Fibroblast of the aortic adventitia (primary cell): ENCODE measurements at regions not wholly inside any gene's neighbourhood (a gene's known extent, or its start where the extent isn't known, plus 50 kb on each side); places are given as distances from the start of the nearest gene placed in this dataset.

ENCODE experiments used
- DNase-seq: peaks from one replicate; pipeline ENCODE4 v3.0.0-alpha.2; 2010; ENCODE audit warnings: low read depth
- H3K4me3 ChIP-seq: 2 replicates; pipeline ENCODE4 v1.5.1; 2011; ENCODE audit warnings: low read depth, mild to moderate bottlenecking, control low read depth, low read length, moderate library complexity
- CTCF ChIP-seq: IDR thresholded peaks from 2 replicates; pipeline ENCODE4 v1.5.1; 2011; ENCODE audit warnings: mild to moderate bottlenecking, low read length, control low read depth, inconsistent platforms; ENCODE audit not compliant: insufficient read depth

DNA sequence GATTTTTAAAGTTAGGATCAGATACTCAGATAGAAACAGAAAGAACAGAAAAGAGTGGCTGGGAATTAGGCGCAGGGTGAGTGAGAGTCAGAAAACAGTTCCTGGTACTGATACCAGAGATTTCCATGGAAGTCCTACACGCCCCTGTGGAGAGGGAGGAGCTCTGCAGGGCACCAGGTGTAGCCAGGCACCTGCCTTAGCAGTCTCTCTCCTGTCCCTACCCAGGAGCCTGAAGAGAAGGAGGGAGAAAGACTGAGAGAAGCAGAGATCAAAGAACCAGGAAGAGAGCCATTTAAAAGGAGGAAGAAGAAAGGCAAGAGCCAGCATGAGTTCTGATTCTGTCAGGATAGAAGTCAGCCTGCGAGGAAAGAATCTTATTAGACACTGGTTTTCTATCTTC lies 65.0 kb downstream of the CBLN1 start:
- TF ChIP-seq CTCF: no peak
- no peak overlapping the region for H3K4me3 ChIP-seq
- no peak for DNase-seq

GRCh38 chr16:49213594-49213993 lies 68.0 kb downstream of the CBLN1 start:
- H3K4me3 ChIP-seq: no peak overlapping the region
- TF ChIP-seq CTCF: no peak

GRCh38 chr16:49204191-49204590 lies 77.4 kb downstream of the CBLN1 start:
- no peak for TF ChIP-seq CTCF
- no peak overlapping the region for H3K4me3 ChIP-seq
- no peak for DNase-seq

More at GRCh38 chr16:49213594-49213993, 68.0 kb downstream of the CBLN1 start:
- no peak for DNase-seq

DNA sequence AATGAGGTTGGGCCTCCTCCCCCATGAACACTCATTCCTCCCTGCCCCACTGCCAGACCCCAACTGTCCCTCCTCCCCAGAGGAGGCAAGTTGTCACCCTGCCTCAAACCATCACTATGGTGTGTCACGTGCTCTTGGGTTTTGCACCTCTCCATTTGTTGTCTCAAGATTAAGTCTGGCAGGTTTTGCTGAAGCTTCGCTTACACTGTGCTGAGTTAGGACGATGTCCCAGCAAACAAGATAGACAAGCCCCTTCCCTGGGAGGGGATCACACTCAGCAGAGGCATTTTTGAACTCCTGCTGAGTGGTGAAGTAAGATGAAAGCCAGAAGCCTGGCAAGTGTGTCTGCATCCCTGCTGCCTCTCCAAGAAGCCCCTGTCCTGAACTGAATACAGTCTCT lies 78.3 kb downstream of the CBLN1 start:
- H3K4me3 ChIP-seq: no peak overlapping the region
- no peak for TF ChIP-seq CTCF
- no peak for DNase-seq

DNA sequence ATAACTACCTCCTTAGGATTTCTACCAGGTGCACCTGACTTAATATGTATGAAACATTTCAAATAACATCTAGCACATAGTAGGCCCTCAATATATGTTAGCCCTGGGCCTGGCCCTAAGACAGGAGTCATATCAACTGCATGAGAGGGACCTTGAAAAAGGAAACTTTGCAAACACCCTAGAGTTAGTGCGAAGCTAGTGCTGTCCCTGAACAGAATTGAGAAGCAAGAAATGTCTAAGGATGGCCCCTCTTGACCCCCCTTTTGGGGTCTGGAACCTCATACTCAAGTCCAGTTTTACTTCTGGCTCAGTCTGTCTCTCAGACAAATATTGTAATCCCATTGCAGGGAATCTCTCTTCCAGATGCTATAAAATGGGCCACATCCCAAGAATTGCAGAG lies 80.5 kb downstream of the CBLN1 start:
- no peak for DNase-seq
- H3K4me3 ChIP-seq: no peak overlapping the region
- no peak for TF ChIP-seq CTCF

DNA sequence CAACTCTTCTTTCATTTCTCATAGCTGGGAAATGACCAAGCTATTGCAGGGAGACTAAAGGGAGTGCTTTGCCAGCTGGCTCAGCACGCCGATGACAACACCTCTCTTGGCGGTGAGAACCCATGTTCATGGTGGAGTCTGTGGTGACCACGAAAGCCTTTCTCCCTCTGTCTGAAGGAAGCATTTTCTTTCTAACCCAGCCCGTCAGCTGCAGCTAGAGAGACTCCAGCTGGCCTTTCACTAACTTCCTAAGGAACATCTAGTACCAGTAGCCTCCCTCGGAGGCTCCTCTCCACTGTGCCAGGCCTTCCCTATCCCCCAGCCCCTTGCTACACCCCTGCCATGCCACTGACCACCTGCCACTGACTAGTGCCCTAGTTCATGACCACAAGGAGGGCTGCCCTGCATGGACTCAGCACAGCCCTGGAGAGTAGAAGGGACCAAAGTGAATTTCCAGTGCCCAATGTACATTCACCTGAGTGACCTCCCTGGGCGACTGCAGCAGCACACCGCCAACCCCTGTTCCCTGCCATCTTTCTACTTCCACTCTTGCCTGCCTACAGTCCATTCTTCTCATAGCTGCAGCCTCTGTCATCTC lies 81.3 kb downstream of the CBLN1 start:
- TF ChIP-seq CTCF: no peak
- no peak for DNase-seq
- H3K4me3 ChIP-seq: no peak overlapping the region

DNA sequence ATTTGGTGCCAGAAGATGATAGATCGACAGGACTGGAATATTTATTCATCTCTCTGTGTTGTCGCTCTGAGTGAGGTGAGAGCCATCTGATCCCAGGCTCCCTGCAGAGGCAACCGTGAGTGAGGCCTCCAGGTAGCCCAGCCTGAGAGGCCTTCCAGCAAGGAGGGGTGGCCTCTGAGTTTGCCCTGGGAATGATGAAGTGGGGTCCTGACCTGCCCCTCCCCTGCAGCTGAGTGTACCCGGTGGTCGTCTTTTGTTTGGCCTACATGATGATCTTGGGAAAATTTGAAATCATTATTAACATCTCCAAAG lies 86.4 kb downstream of the CBLN1 start:
- no peak for TF ChIP-seq CTCF
- H3K4me3 ChIP-seq: no peak overlapping the region
- DNase-seq: no peak
